ENCODE measurements at regions not wholly inside any gene's neighbourhood (a gene's known extent, or its start where the extent isn't known, plus 50 kb on each side); places are given as distances from the start of the nearest gene placed in this dataset.

DNA sequence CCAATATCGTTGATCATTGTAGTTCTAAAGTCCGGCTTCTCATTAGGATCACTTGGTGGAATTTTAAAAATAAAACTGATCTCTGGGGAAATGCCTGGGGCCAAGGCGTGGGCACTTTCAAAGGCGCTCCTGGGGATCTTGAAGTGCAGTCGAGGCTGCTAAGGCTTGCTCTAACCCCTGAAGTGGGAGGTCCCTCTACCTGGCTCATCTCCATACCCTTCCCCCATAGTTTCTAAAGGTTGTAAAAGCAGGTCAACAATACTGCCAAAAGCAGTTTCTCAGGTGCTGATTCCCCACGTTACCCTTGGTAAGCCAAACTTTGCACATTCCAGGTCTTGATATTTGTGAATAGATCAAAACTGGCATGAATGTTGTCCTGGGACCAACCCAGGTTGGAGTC is 79.0 kb upstream of the SP8 start:
- in situ Hi-C loops (cut with HindIII; ENCODE audit: low sequenced_read_pairs): no loop called here
- no peak for DNase-seq (ENCODE audit: low read depth, low spot score)
- TF ChIP-seq, protein P1, sequence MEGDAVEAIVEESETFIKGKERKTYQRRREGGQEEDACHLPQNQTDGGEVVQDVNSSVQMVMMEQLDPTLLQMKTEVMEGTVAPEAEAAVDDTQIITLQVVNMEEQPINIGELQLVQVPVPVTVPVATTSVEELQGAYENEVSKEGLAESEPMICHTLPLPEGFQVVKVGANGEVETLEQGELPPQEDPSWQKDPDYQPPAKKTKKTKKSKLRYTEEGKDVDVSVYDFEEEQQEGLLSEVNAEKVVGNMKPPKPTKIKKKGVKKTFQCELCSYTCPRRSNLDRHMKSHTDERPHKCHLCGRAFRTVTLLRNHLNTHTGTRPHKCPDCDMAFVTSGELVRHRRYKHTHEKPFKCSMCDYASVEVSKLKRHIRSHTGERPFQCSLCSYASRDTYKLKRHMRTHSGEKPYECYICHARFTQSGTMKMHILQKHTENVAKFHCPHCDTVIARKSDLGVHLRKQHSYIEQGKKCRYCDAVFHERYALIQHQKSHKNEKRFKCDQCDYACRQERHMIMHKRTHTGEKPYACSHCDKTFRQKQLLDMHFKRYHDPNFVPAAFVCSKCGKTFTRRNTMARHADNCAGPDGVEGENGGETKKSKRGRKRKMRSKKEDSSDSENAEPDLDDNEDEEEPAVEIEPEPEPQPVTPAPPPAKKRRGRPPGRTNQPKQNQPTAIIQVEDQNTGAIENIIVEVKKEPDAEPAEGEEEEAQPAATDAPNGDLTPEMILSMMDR (IDR thresholded peaks at IDR 0.05; ENCODE audit: low read depth, low read length): no peak
- H3K4me3 ChIP-seq (ENCODE audit: low read depth, low read length): no peak overlapping the region

DNA sequence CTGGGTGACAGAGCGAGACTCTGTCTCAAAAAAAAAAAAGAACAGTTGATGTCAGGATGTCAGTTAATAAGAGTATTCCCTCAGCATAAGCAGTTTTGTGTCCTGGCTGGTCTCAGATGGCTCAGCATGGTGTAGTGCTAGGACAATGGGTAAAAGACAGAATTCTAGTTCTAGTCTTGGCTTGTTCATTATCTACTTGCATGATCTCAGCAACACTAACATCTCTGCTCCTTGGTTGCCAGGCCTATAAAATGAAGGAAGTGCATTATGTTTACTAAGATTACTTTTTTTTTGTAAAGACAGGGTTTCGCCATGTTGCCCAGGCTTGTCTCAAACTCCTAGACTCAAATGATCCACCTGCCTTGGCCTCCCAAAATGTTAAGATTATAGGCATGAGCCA is 84.3 kb upstream of the SP8 start:
- no peak overlapping the region for H3K4me3 ChIP-seq (ENCODE audit: low read depth, low read length)
- no peak for DNase-seq (ENCODE audit: low read depth, low spot score)
- TF ChIP-seq, protein P1 (IDR thresholded peaks at IDR 0.05; ENCODE audit: low read depth, low read length): no peak
- in situ Hi-C loops (cut with HindIII; ENCODE audit: low sequenced_read_pairs): no loop called here

DNA sequence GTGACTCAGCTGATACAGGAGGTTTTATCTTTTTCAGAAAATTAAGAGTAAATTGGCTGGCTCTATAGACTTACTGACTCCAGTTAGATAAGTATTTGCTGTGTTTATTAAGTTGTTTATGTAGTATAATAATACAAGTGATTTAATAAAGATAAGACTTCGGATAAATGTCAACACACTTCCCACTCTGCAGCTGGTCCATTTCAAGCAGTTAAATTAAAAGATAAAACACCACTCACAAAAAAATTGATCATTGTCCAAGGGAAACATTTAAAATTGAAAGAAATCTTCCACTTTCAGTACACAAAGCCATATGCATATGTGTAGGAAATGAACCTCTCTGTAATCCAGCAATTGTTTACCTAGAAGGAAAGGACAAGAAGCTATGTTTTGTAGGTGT is 106.1 kb upstream of the SP8 start:
- in situ Hi-C loops (cut with HindIII; ENCODE audit: low sequenced_read_pairs): no loop called here
- DNase-seq (ENCODE audit: low read depth, low spot score): no peak
- H3K4me3 ChIP-seq (ENCODE audit: low read depth, low read length): no peak overlapping the region
- TF ChIP-seq, protein P1 (IDR thresholded peaks at IDR 0.05; ENCODE audit: low read depth, low read length): no peak

DNA sequence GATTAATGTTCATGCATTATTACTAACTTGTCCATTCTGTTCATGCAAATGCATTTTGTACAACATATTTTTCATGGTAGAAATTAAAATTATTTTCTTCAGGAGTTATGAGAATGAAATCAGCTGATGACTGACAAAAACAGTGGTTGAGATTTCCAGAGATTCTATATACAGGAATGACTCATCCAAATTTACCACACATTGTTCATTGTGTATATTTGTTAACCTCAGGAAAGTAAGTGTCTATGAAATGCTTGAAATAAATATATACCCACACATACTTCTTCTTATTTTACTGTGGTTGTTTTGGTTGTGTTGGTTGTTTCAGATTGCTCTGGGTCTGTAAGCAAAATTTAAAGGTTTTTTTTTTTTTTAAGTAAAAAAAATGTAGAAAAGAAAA is 108.1 kb upstream of the SP8 start:
- DNase-seq (ENCODE audit: low read depth, low spot score): no peak
- TF ChIP-seq, protein P1 (IDR thresholded peaks at IDR 0.05; ENCODE audit: low read depth, low read length): no peak
- no peak overlapping the region for H3K4me3 ChIP-seq (ENCODE audit: low read depth, low read length)
- in situ Hi-C loops (cut with HindIII; ENCODE audit: low sequenced_read_pairs): no loop called here

DNA sequence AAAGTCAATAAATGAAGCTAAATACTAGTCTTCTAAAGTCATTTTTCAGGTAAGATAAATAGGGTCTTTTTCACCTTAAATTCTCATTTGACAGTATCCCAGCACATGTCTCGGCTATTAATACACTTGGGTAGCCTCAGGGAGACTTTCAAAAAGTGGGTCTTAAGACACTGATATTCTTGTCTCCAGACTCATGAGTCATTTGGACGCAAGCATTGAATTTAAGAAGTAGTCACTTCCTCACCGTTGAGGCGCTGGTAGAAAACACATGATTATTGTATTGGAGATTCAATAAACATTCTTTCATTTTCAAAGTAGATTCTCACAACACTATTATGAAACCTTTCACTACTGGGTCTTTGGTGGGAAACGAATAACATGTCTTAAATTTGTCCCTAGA is 108.9 kb upstream of the SP8 start:
- in situ Hi-C loops (cut with HindIII; ENCODE audit: low sequenced_read_pairs): no loop called here
- TF ChIP-seq, protein P1 (IDR thresholded peaks at IDR 0.05; ENCODE audit: low read depth, low read length): no peak
- DNase-seq (ENCODE audit: low read depth, low spot score): no peak
- no peak overlapping the region for H3K4me3 ChIP-seq (ENCODE audit: low read depth, low read length)

DNA sequence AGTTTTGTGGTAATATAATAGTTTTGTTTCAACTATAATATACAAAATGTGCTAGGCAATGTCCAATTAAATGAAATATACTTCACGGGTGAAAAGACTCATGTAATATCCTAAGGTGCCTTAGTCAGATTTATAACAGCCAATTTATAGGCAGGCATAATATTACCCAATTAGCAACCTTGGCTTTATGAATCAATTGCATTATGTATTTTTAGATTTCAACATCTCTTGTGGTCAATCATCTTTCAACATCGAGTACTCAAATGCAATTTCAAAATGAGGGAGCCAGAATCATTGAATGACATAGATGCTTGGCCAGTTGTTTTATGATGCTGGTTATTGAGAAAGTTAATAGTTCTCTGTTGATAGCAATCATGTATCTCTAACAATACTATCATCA is 110.3 kb upstream of the SP8 start:
- DNase-seq (ENCODE audit: low read depth, low spot score): no peak
- in situ Hi-C loops (cut with HindIII; ENCODE audit: low sequenced_read_pairs): no loop called here
- TF ChIP-seq, protein P1 (IDR thresholded peaks at IDR 0.05; ENCODE audit: low read depth, low read length): no peak

More for the DNA sequence above, 110.3 kb upstream of the SP8 start:
- H3K4me3 ChIP-seq (ENCODE audit: low read depth, low read length): no peak overlapping the region

Measured in astrocyte of the spinal cord (primary cell).